Mesendoderm (in vitro differentiated cells): ENCODE measurements at regions not wholly inside any gene's neighbourhood (a gene's known extent, or its start where the extent isn't known, plus 50 kb on each side); places are given as distances from the start of the nearest gene placed in this dataset.
A peak's percentile ranks its signal among the peaks of the same experiment; 100 is the strongest.
"Not testable (repeated sequence)": the region's sequence is repeated elsewhere in the genome, so short reads cannot be mapped to it uniquely, and the experiment has no call there.

ENCODE experiments used
- DNase-seq: peaks from one replicate; pipeline ENCODE4 v3.0.0; 2013
- H2AK5ac ChIP-seq: 2 replicates; pipeline ENCODE4 v1.6.1; 2013; ENCODE audit warnings: low read length, inconsistent platforms
- H2BK120ac ChIP-seq: 2 replicates; pipeline ENCODE4 v1.6.1; 2013; ENCODE audit warnings: low read depth, mild to moderate bottlenecking, low read length, moderate library complexity, mixed read lengths
- H2BK15ac ChIP-seq: replicated peaks from 2 replicates; pipeline ENCODE4 v1.6.1; 2013; ENCODE audit warnings: low read depth, mild to moderate bottlenecking, moderate library complexity
- H2BK5ac ChIP-seq: 2 replicates; pipeline ENCODE4 v1.6.1; 2013; ENCODE audit warnings: low read length, inconsistent platforms
- H3K18ac ChIP-seq: 2 replicates; pipeline ENCODE4 v1.6.1; 2013; ENCODE audit warnings: mild to moderate bottlenecking, low read length, mixed read lengths
- H3K23ac ChIP-seq: one replicate; pipeline ENCODE4 v1.6.1; 2013; ENCODE audit warnings: low read length
- H3K27ac ChIP-seq: 2 replicates; pipeline ENCODE4 v1.5.1; 2013; ENCODE audit warnings: low read depth, mild to moderate bottlenecking, inconsistent platforms, low read length, moderate library complexity
- H3K27me3 ChIP-seq: 2 replicates; pipeline ENCODE4 v1.6.1; 2013; ENCODE audit warnings: low read length, control low read depth, mild to moderate bottlenecking, inconsistent platforms; ENCODE audit not compliant: insufficient read depth, poor library complexity
- H3K36me3 ChIP-seq: 2 replicates; pipeline ENCODE4 v1.6.1; 2013; ENCODE audit warnings: low read length, inconsistent platforms; ENCODE audit not compliant: control insufficient read depth, insufficient read depth
- H3K4ac ChIP-seq: one replicate; pipeline ENCODE4 v1.6.1; 2013; ENCODE audit warnings: low read depth, mild to moderate bottlenecking, low read length, moderate library complexity
- H3K4me1 ChIP-seq: 2 replicates; pipeline ENCODE4 v1.6.1; 2013; ENCODE audit warnings: low read depth, low read length, inconsistent platforms; ENCODE audit not compliant: control insufficient read depth
- H3K4me2 ChIP-seq: 2 replicates; pipeline ENCODE4 v1.6.1; 2013; ENCODE audit warnings: low read length
- H3K4me3 ChIP-seq: 2 replicates; pipeline ENCODE4 v1.5.1; 2013; ENCODE audit warnings: mild to moderate bottlenecking, low read length
- H3K56ac ChIP-seq: one replicate; pipeline ENCODE4 v1.6.1; 2013; ENCODE audit warnings: low read length
- H3K79me1 ChIP-seq: 2 replicates; pipeline ENCODE4 v1.6.1; 2013; ENCODE audit warnings: low read length, inconsistent platforms
- H3K79me2 ChIP-seq: 2 replicates; pipeline ENCODE4 v1.6.1; 2013; ENCODE audit warnings: mild to moderate bottlenecking, low read length; ENCODE audit not compliant: control insufficient read depth, insufficient read depth
- H3K9ac ChIP-seq: 2 replicates; pipeline ENCODE4 v1.6.1; 2013; ENCODE audit warnings: low read length, inconsistent platforms
- H4K5ac ChIP-seq: one replicate; pipeline ENCODE4 v1.6.1; 2013; ENCODE audit warnings: low read length
- H4K8ac ChIP-seq: one replicate; pipeline ENCODE4 v1.6.1; 2013; ENCODE audit warnings: low read depth, mild to moderate bottlenecking, control low read depth, low read length, moderate library complexity
- WGBS: extraction: QIAGEN DNeasy Blood & Tissue Kit; methylation state at CpG from one replicate; pipeline ENCODE4 v1.1.7; 2013; ENCODE audit warnings: low lambda C conversion rate, missing lambda C conversion rate; ENCODE audit not compliant: insufficient coverage; ENCODE audit errors: extremely low coverage; 5-methylcytosine and 5-hydroxymethylcytosine counted together

GRCh38 chr7:39833865-39834634 is 116.0 kb upstream of the CDK13 start:
- Histone ChIP-seq H3K9ac (peak overlapping the region; percentile 6), H3K4me2 (peak overlapping the region; percentile 45)
- not testable (repeated sequence) for H3K27ac ChIP-seq, H3K4ac ChIP-seq, H4K5ac ChIP-seq, H3K36me3 ChIP-seq, H3K27me3 ChIP-seq, H4K8ac ChIP-seq, H2BK120ac ChIP-seq, H2AK5ac ChIP-seq, H3K4me1 ChIP-seq, DNase-seq, H3K79me1 ChIP-seq, H3K18ac ChIP-seq, H2BK15ac ChIP-seq, H3K4me3 ChIP-seq, H3K23ac ChIP-seq, H2BK5ac ChIP-seq, H3K79me2 ChIP-seq, H3K56ac ChIP-seq
- no CpG with 5 or more reads among the region's 36 CpGs for WGBS

- WGBS, result no CpG with 5 or more reads among the region's 3 CpGs
- no peak overlapping the region for H3K9ac ChIP-seq
- H2BK120ac ChIP-seq, result no peak overlapping the region
- H3K23ac ChIP-seq, result no peak overlapping the region
- H2BK5ac ChIP-seq, result no peak overlapping the region
- H3K4me3 ChIP-seq, result no peak overlapping the region
- H3K4me2 ChIP-seq, result no peak overlapping the region
- H3K27me3 ChIP-seq, result peaks cover 2% of the 10 kb centered on the region
- no peak overlapping the region for H2AK5ac ChIP-seq
- no peaks in the 10 kb centered on the region for H3K36me3 ChIP-seq
- H3K79me1 ChIP-seq, result no peaks in the 10 kb centered on the region
- no peak overlapping the region for H2BK15ac ChIP-seq
- H4K8ac ChIP-seq, result no peak overlapping the region
- no peak overlapping the region for H4K5ac ChIP-seq
- no peak overlapping the region for H3K56ac ChIP-seq
- no peak overlapping the region for H3K4ac ChIP-seq
- no peak overlapping the region for H3K27ac ChIP-seq
- H3K79me2 ChIP-seq, result no peaks in the 10 kb centered on the region
- no peak for DNase-seq
- no peak overlapping the region for H3K18ac ChIP-seq
- no peaks in the 10 kb centered on the region for H3K4me1 ChIP-seq
These were observed 111.7 kb upstream of the CDK13 start for GRCh38 chr7:39838326-39838725.

- Histone ChIP-seq H3K56ac (no peak overlapping the region), H3K9ac (no peak overlapping the region), H3K27ac (no peak overlapping the region), H2BK120ac (no peak overlapping the region), H3K79me1 (no peaks in the 10 kb centered on the region), H3K4ac (no peak overlapping the region), H2BK15ac (no peak overlapping the region), H2BK5ac (no peak overlapping the region), H3K27me3 (no peaks in the 10 kb centered on the region), H3K36me3 (no peaks in the 10 kb centered on the region), H4K8ac (no peak overlapping the region), H3K23ac (no peak overlapping the region), H3K79me2 (no peaks in the 10 kb centered on the region), H3K18ac (no peak overlapping the region), H3K4me3 (no peak overlapping the region), H3K4me2 (no peak overlapping the region), H2AK5ac (no peak overlapping the region), H4K5ac (no peak overlapping the region), H3K4me1 (no peaks in the 10 kb centered on the region)
- WGBS, result no CpG with 5 or more reads among the region's 2 CpGs
- DNase-seq, result no peak
These were observed 105.0 kb upstream of the CDK13 start for GRCh38 chr7:39845006-39845405.

- Histone ChIP-seq H3K27ac (no peak overlapping the region), H3K4me1 (no peaks in the 10 kb centered on the region), H2AK5ac (no peak overlapping the region), H2BK120ac (no peak overlapping the region), H3K27me3 (no peaks in the 10 kb centered on the region), H3K9ac (no peak overlapping the region), H3K79me1 (no peaks in the 10 kb centered on the region), H3K4me2 (no peak overlapping the region), H4K5ac (no peak overlapping the region), H2BK15ac (no peak overlapping the region), H3K4me3 (no peak overlapping the region), H3K23ac (no peak overlapping the region), H3K56ac (no peak overlapping the region), H3K36me3 (no peaks in the 10 kb centered on the region), H4K8ac (no peak overlapping the region), H3K18ac (no peak overlapping the region), H3K4ac (no peak overlapping the region), H3K79me2 (no peaks in the 10 kb centered on the region), H2BK5ac (no peak overlapping the region)
- WGBS, result no CpG with 5 or more reads among the region's 5 CpGs
- DNase-seq, result no peak
These were observed 102.8 kb upstream of the CDK13 start for GRCh38 chr7:39847227-39847626.

GRCh38 chr7:39851466-39852045 is 98.5 kb upstream of the CDK13 start:
- Histone ChIP-seq H2BK5ac (no peak overlapping the region), H2BK15ac (no peak overlapping the region), H3K9ac (no peak overlapping the region), H3K79me1 (no peaks in the 10 kb centered on the region), H3K36me3 (no peaks in the 10 kb centered on the region), H3K4me3 (no peak overlapping the region), H2AK5ac (no peak overlapping the region), H4K5ac (no peak overlapping the region), H3K4ac (no peak overlapping the region), H3K56ac (no peak overlapping the region), H3K79me2 (no peaks in the 10 kb centered on the region), H3K18ac (no peak overlapping the region), H3K4me1 (no peaks in the 10 kb centered on the region), H3K23ac (no peak overlapping the region), H3K4me2 (no peak overlapping the region), H4K8ac (no peak overlapping the region), H3K27ac (no peak overlapping the region), H2BK120ac (no peak overlapping the region), H3K27me3 (no peaks in the 10 kb centered on the region)
- WGBS, result no CpG with 5 or more reads among the region's 2 CpGs
- no peak for DNase-seq
